Head of caudate nucleus (tissue), 42 donors: ENCODE measurements at regions not wholly inside any gene's neighbourhood (a gene's known extent, or its start where the extent isn't known, plus 50 kb on each side); places are given as distances from the start of the nearest gene placed in this dataset.

Source experiments
- DNase-seq, 42 donors: peaks; one replicate each; pipeline versions ENCODE4 v3.0.0 to v3.0.0-alpha.2; 2020 to 2021; ENCODE audit warnings: mixed read lengths in 7 of 42
- intact Hi-C: fragments of 100-400 bp; cut with DNase I; formaldehyde crosslinking; loops from one replicate; pipeline ENCODE4 v1.15.0; 2022

DNA sequence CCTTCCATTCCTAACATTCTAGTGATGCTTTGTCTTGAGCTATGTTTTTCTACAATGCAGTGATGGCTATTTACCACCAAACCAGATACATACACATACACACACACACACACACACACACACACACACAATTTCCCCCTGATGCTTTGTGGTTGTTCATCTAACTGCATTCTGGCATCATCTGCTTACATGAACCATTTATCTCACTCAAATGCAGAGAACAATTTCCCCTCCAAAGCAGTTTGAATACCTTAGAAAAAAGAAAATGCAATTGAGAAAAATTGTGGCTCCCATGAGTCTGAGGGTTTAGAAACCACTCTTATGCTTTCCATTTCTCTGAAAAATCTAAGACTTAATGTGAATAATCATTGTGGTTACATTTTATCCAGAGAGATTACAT lies 1024.8 kb downstream of the TLE4 start:
- no peak for DNase-seq

DNA sequence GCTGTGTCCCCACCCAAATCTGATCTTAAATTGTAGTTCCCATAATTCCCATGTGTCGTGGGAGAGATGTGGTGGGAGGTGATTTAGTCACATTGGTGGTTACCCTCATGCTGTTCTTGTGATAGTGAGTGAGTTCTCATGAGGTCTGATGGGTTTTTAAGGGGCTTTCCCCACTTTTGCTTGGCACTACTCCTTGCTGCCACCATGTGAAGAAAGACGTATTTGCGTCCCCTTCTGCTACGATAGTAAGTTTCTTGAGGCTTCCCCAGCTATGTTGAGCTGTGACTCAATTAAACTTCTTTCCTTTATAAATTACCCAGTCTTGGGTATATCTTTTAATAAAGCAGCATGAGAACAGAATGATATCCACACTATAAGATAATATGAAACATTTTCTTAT lies 1023.4 kb downstream of the TLE4 start:
- intact Hi-C loops = no loop called here
- no peak for DNase-seq

More for the DNA sequence above, 1024.8 kb downstream of the TLE4 start:
- intact Hi-C loops = no loop called here

DNA sequence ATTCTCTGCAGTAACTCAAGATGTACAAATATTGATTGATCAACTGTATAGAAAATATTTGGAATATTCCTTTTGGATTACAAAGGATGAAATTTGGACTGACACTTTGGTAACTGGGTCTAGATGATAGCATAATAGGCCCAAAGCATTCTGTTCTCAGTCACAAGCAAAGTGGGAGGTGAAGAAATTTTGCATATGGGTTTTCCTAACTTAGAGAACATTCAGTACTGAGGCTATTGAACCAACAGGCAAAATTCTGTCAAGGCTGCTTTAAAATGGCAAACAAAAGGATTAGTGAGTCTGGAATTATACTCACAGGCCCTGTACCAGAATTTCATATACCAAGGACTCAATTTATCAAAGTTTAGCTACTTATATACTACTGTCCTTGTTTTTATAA lies 1020.6 kb downstream of the TLE4 start:
- intact Hi-C loops = no loop called here
- no peak for DNase-seq

- intact Hi-C loops = no loop called here
- no peak for DNase-seq
Measured at GRCh38 chr9:80586786-80587330, 1015.1 kb downstream of the TLE4 start.

DNA sequence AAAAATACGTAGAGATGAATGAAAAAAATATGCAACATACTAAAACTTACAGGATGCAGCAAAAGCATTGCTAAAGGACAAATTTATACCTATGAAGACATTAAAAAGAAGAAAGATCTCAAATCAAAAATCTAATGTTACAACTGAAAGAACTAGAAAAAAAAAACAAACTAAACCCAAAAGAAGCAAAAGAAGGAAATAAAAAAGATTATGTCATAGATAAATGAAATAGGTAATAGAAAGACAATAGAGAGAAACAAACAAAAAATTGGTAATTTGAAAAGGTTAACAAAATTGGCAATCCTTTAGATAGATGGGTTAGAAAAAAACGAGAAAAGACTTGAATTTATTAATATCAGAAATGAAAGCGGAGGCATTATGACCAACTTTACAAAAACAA lies 1000.2 kb downstream of the TLE4 start:
- intact Hi-C loops = no loop called here

DNA sequence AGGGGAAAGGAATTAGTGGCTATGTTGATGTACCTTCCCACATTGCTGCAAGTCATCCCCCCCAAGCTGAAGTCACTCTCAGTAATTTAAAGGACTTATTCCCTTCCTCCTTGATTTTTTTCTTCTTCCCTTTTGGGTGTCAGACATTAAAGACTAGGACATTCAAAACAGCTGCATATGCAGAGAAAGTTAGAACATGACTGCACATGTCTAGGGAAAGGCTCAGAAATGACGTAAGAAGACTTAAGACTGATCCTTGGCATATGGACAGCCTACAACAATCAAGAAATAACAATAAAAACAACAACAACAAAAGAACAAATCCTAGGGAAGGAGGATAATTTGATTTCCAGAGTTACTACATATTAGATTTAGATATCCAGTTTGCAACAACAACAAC lies 997.5 kb downstream of the TLE4 start:
- DNase-seq = no peak
- intact Hi-C loops = no loop called here

More for the DNA sequence above, 1000.2 kb downstream of the TLE4 start:
- DNase-seq = no peak

DNA sequence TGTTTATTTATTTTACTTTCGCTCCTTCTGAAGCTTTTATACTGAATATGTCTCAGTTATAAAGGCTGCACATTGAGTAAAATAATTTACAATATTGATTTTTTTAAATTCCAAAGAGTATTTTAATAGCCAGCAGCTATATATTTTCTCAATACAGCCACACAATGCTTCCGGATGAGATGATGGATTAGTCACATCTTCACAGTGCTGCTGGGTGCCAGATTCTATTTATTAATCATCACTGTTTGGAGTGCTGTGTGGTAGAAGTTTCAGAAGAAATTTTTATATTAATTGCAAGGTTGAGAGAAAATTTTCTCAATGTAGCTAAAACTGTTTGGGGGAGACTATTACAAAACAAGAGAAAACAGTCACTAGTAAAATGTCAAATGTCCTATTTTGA lies 989.8 kb downstream of the TLE4 start:
- no peak for DNase-seq
- intact Hi-C loops = no loop called here

DNA sequence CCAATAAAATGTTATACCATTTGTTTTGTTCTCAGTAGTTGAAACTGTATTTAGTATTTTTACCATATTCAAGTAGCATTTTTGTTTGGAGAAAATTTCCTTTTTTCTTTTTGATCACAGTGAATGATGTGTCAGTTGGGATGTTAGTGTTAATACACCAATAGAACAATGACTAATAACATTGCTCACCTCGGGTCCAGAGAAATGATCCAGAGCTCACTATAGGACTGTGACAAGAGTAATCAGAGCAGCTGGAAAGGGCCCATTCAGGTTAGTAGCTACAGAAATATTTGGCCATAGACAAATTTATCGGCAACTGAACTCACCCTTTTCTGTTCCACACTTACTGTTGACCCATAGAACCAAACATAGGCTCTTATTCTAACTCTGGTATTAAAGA lies 989.2 kb downstream of the TLE4 start:
- intact Hi-C loops = no loop called here
- DNase-seq = no peak

GRCh38 chr9:80557256-80557655 lies 985.5 kb downstream of the TLE4 start:
- DNase-seq = no peak
- intact Hi-C loops = no loop called here

DNA sequence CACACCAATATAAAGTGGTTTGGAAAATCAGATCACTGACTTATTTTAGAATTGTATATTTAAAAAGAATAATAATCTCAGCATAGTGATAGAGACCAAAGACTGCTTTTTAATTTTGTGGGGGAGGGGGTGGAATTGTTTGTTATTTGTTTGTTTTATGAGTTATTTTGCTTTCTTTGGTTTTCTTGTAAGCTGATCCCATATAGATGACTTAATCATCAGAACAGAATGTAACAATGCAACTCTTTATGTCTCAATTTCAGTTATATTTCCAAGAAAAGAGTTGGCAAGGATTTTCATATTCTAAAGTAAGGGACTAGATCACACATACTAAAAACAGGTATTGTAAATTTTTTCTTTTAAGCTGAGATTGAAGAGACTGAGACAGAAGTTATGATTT lies 984.9 kb downstream of the TLE4 start:
- intact Hi-C loops = no loop called here
- no peak for DNase-seq

GRCh38 chr9:80555782-80556325 lies 984.1 kb downstream of the TLE4 start:
- no peak for DNase-seq
- intact Hi-C loops = no loop called here

DNA sequence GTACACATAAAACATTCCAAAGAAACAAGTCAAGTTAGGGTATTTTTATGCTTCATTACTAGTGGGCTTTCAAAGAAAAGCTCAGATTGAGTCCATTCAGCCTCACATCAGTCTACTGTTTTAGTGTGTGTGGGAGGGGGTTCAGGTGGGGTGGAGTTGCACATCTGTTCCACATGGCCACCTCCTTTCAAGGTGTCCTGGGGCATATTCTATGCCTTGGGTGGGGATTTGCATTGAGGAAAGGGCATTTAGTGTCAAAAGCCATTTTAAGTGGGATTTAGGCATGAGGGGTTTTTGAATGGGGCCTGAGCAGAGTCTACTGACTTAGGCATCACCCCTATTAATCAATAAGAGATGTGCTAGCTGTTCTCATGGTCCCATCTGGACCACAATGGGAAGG lies 983.1 kb downstream of the TLE4 start:
- intact Hi-C loops = no loop called here
- DNase-seq = no peak

DNA sequence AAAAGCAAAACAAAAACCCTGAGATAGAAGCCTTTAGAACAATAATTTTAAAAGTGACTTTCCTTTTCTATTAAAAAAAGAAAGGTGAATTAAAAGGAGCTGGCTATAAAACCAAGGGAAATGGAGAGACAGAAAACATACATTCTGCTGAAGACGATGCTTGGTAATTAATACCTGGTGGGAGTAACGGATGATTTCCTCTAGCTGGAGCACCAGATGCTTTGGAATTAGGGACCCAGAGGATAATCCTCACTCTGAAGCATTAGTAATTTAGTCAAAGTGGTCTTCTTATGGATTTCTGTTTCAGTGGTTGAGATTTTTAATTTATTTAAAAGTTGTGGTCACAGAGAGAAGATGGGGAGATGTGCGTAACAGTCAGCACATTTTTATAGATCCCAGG lies 982.5 kb downstream of the TLE4 start:
- DNase-seq = no peak
- intact Hi-C loops = no loop called here

- no peak for DNase-seq
Measured at GRCh38 chr9:80552931-80553330, 981.2 kb downstream of the TLE4 start.

GRCh38 chr9:80550181-80550580 lies 978.4 kb downstream of the TLE4 start:
- intact Hi-C loops = no loop called here

More at GRCh38 chr9:80552931-80553330, 981.2 kb downstream of the TLE4 start:
- intact Hi-C loops = no loop called here

DNA sequence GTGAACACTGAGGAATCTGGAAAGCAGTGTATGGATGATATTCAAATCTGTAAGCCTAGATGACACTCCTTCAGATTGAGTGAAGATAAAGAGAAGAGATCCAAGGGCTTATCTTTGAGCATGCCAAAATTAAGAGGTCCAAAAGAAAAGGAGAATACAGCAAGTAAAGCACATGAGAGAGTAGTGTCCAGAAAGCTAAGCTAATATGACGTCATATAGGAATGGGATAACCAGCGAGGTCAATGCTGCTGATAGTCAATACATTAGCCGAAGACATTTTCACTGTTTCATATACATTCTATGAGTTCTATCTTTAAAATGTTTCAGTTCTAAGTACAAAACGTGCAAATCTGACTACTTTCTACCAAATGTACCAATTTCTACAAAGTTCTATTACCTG lies 975.8 kb downstream of the TLE4 start:
- intact Hi-C loops = no loop called here
- no peak for DNase-seq

More at GRCh38 chr9:80550181-80550580, 978.4 kb downstream of the TLE4 start:
- DNase-seq = no peak

DNA sequence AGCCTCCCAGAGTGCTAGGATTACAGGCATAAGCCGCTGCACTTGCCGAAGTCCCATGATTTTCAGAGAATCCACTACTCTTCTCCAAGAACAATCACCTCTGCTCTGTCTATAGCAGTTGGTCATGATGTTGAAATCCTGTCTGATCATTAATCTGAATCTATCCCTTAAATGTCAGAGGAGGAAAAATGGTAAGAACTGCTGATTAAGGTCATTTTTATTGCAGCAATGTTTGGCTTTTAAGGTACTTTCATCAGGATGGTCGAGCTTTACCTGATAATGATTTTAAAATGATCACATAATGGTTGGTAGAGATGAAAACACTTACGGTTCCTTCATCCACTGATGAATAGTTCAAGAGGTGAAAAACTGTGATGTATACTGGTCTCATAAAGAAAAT lies 968.6 kb downstream of the TLE4 start:
- no peak for DNase-seq
- intact Hi-C loops = no loop called here

- intact Hi-C loops = no loop called here
- DNase-seq = no peak
Measured at GRCh38 chr9:80538976-80539375, 967.2 kb downstream of the TLE4 start.

- DNase-seq = no peak
- intact Hi-C loops = no loop called here
Measured at GRCh38 chr9:80522465-80522864, 950.7 kb downstream of the TLE4 start.

GRCh38 chr9:80521151-80521550 lies 949.4 kb downstream of the TLE4 start:
- intact Hi-C loops = no loop called here

DNA sequence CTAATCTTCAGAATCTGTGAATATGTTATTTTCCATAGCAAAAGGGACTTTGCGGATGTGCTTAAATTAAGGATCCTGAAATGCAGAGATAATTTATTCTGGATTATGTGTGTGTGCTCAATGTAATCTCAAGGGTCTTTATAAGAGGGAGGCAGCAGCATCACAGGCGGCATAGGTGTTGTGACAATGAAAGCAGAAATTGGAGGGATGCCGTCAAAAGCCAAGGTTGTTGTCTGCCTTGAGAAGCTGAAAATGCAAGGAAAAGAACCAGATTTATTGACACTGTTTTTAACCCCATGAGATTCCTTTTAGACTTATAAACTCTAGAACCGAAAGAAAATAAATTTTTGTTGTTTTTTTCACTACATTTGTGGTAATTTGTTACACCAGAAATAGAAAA lies 948.5 kb downstream of the TLE4 start:
- no peak for DNase-seq
- intact Hi-C loops = no loop called here

More at GRCh38 chr9:80521151-80521550, 949.4 kb downstream of the TLE4 start:
- no peak for DNase-seq

- intact Hi-C loops = no loop called here
- DNase-seq = no peak
Measured at GRCh38 chr9:80518441-80518840, 946.7 kb downstream of the TLE4 start.
